GM19452 (cell line): ENCODE measurements at regions not wholly inside any gene's neighbourhood (a gene's known extent, or its start where the extent isn't known, plus 50 kb on each side); places are given as distances from the start of the nearest gene placed in this dataset.
"Not testable (repeated sequence)": the region's sequence is repeated elsewhere in the genome, so short reads cannot be mapped to it uniquely, and the experiment has no call there.

Source experiments
- ATAC-seq: cut with Tn5 transposase; IDR thresholded peaks from one replicate; pipeline ENCODE4 v1.9.1; 2021; ENCODE audit not compliant: unreplicated experiment

- no peak for ATAC-seq
These were observed 59.0 kb upstream of the MBNL1 start for GRCh38 chr3:152209776-152210175.

GRCh38 chr3:152210697-152211096 lies 58.0 kb upstream of the MBNL1 start:
- no peak for ATAC-seq

DNA sequence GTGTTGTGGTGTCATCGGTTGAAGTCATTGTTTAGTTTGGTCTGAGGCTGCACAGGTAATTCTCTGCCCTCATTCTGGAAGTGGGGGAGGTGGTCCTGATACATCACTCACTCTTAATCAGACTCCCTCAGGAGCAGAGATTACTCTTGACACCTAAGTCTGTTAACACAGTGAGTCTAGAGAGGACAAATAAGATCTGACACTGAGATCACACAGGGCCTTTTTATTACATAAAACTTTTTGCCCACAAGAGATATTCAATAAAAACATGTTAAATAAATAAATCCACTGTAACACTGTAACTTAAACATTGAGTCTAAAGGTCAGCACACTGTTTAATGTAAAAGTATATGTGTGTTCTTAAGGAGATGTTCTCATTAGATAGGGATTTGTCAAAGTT lies 57.1 kb upstream of the MBNL1 start:
- no peak for ATAC-seq

GRCh38 chr3:152213203-152213602 lies 55.5 kb upstream of the MBNL1 start:
- no peak for ATAC-seq

DNA sequence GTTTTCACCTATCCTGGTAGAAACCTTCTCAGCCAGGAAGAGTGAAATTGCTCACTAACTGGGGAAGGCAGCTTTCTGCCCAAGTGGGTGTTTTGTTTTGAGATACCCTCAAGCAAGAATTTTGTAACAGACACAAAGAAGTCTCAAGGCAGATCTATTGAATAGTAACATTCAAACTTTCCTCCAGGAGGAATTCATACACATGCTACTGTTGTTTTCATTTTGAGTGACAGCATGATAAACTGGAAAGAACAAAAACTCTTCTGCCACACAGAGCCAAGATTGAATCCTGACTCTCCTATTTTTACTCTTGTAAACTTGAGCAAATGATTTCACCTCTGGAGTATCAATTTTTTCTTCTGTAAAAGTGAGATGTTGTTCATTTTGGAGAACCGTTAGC lies 54.8 kb upstream of the MBNL1 start:
- no peak for ATAC-seq

GRCh38 chr3:152216960-152217865 lies 51.5 kb upstream of the MBNL1 start:
- not testable (repeated sequence) for ATAC-seq

GRCh38 chr3:152218602-152219001 lies 50.1 kb upstream of the MBNL1 start:
- ATAC-seq = no peak
